ENCODE measurements at regions not wholly inside any gene's neighbourhood (a gene's known extent, or its start where the extent isn't known, plus 50 kb on each side); places are given as distances from the start of the nearest gene placed in this dataset.
"Not testable (repeated sequence)": the region's sequence is repeated elsewhere in the genome, so short reads cannot be mapped to it uniquely, and the experiment has no call there.

- no peak for TF ChIP-seq ZFP30 (CRISPR knock-in tag; IDR thresholded peaks at IDR 0.05; ENCODE audit: borderline replicate concordance)
These were observed 425.1 kb downstream of the RND3 start (continued) for GRCh38 chr2:150062416-150062815.

- no peaks in the 10 kb centered on the region for H4K20me1 ChIP-seq (replicated peaks; ENCODE audit: control insufficient read depth, insufficient read depth, low read length)
- no peak overlapping the region for H3K4me2 ChIP-seq (ENCODE audit: insufficient read depth, low read length)
- no peak for FAIRE-seq
- TF ChIP-seq TEAD2 (tag; IDR thresholded peaks at IDR 0.05) = no peak
- TF ChIP-seq MEIS2 (IDR thresholded peaks at IDR 0.05; ENCODE audit: partially characterized antibody) = no peak
- TF ChIP-seq ZNF778 (CRISPR knock-in tag; IDR thresholded peaks at IDR 0.05) = no peak
- no peak for TF ChIP-seq DMBX1 (CRISPR knock-in tag; IDR thresholded peaks at IDR 0.05; ENCODE audit: borderline replicate concordance)
- no peak for TF ChIP-seq HDGF (IDR thresholded peaks at IDR 0.05)
- no peak for TF ChIP-seq HNRNPK (IDR thresholded peaks at IDR 0.05; ENCODE audit: low read depth, low read length, poor library complexity, severe bottlenecking)
- H3K27me3 ChIP-seq (ENCODE audit: control insufficient read depth in 2 of 2, insufficient read depth in 2 of 2, low read length in 2 of 2) = no peaks in the 10 kb centered on the region
- H3K9me1 ChIP-seq (ENCODE audit: control insufficient read depth, insufficient read depth, low read length) = no peaks in the 10 kb centered on the region
- H3K4me1 ChIP-seq (replicated peaks in 1 of 2; ENCODE audit: control insufficient read depth in 2 of 2, insufficient read depth in 2 of 2, low read length in 2 of 2) = no peaks in the 10 kb centered on the region
- no peak overlapping the region for H3K4me3 ChIP-seq
- no peaks in the 10 kb centered on the region for H3K36me3 ChIP-seq (ENCODE audit: control insufficient read depth, insufficient read depth, low read length)
- no peak for ATAC-seq
- CTCF ChIA-PET (ENCODE audit: low intra/inter-chr PET ratio) = no interaction called here
- no peaks in the 10 kb centered on the region for H3K79me2 ChIP-seq (ENCODE audit: control insufficient read depth, insufficient read depth, low read length)
- POLR2A ChIA-PET = no interaction called here
- no peaks in the 10 kb centered on the region for H3K9me3 ChIP-seq (replicated peaks; ENCODE audit: control insufficient read depth, insufficient read depth, low read depth, low read length)
- no peak overlapping the region for H3K9ac ChIP-seq (ENCODE audit: insufficient read depth in 1 of 2, low read depth in 2 of 2, low read length in 2 of 2)
- intact Hi-C loops (cut with micrococcal nuclease) (no loop called here), in situ Hi-C loops (cut with MboI) (no loop called here)
- H3K27ac ChIP-seq (ENCODE audit: extremely low read depth, low read depth, low read length) = no peak overlapping the region
- DNase-seq (ENCODE audit: extremely low read depth in 1 of 4, low spot score in 3 of 4) = no peak
- no peak overlapping the region for H2AFZ ChIP-seq (ENCODE audit: low read depth, low read length)
- 0% methylated on average over 1 of the region's 1 CpG for WGBS (ENCODE audit: insufficient coverage, low coverage, missing lambda C conversion rate)
- no TSS peak for BruUV-seq (replicated peaks)
These were observed 427.1 kb downstream of the RND3 start for GRCh38 chr2:150060341-150060740.

GRCh38 chr2:150059676-150060075 lies 427.8 kb downstream of the RND3 start:
- DNase-seq (ENCODE audit: extremely low read depth in 1 of 4, low spot score in 3 of 4); H3K27ac ChIP-seq (ENCODE audit: extremely low read depth, low read depth, low read length); H3K9me3 ChIP-seq (replicated peaks; ENCODE audit: control insufficient read depth, insufficient read depth, low read depth, low read length); in situ Hi-C loops (cut with MboI); H3K4me2 ChIP-seq (ENCODE audit: insufficient read depth, low read length); H3K4me1 ChIP-seq (replicated peaks in 1 of 2; ENCODE audit: control insufficient read depth in 2 of 2, insufficient read depth in 2 of 2, low read length in 2 of 2); H3K36me3 ChIP-seq (ENCODE audit: control insufficient read depth, insufficient read depth, low read length); FAIRE-seq; H2AFZ ChIP-seq (ENCODE audit: low read depth, low read length); ATAC-seq; H3K79me2 ChIP-seq (ENCODE audit: control insufficient read depth, insufficient read depth, low read length); POLR2A ChIA-PET; intact Hi-C loops (cut with micrococcal nuclease); H3K27me3 ChIP-seq (ENCODE audit: control insufficient read depth in 2 of 2, insufficient read depth in 2 of 2, low read length in 2 of 2); BruUV-seq (replicated peaks); H3K9ac ChIP-seq (ENCODE audit: insufficient read depth in 1 of 2, low read depth in 2 of 2, low read length in 2 of 2); H3K4me3 ChIP-seq; H4K20me1 ChIP-seq (replicated peaks; ENCODE audit: control insufficient read depth, insufficient read depth, low read length); CTCF ChIA-PET (ENCODE audit: low intra/inter-chr PET ratio); H3K9me1 ChIP-seq (ENCODE audit: control insufficient read depth, insufficient read depth, low read length): not testable (repeated sequence)
- WGBS (ENCODE audit: insufficient coverage, low coverage, missing lambda C conversion rate) = 3% methylated on average over 2 of the region's 2 CpGs

Measured in K562 (cell line).